ENCODE measurements at regions not wholly inside any gene's neighbourhood (a gene's known extent, or its start where the extent isn't known, plus 50 kb on each side); places are given as distances from the start of the nearest gene placed in this dataset.
"Not testable (repeated sequence)": the region's sequence is repeated elsewhere in the genome, so short reads cannot be mapped to it uniquely, and the experiment has no call there.

DNA sequence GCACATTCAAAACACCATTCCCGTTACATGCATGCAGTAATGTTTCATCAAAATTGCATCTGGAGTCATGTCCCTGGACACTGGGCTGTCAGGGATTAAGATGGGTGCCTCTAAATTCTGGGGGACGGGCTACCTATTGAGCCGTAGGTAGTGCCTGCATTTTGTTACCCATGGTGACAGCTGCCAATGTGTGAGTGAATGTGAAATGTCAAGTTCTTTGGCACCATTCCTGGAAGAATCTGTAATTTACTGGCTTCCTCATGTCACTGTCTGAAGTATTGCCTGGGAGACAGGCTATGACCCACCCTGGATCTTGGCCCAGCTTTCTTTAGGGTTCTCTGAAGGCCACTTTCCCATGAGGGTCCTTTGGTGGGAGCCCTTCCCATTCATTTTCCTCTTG, 266.1 kb downstream of the TSHZ3 start:
- no peak for DNase-seq

DNA sequence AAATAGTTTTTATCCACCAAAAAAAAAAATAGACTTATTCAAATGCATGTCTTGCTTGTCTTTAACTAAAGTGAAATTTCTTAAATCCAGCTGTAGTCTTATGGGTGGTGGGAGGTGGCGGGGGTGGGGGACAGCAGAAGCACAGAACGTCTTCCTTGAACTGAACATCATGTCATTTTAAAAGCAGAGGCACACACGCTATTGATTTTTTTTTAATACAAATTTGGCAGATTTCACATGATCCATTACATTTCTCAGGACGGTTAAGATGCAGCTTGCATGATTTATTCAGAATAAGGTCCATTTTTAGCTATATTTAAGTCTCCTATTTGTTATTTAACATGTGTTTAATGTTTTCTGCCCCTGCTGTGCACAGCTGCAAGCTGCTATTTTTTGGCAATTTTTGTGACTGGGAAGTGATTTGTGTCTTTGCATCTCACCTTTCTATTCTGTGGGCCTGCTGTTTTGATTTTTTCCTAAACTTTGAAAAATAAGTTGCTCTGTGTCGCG, 274.0 kb downstream of the TSHZ3 start:
- DNase-seq = no peak

DNA sequence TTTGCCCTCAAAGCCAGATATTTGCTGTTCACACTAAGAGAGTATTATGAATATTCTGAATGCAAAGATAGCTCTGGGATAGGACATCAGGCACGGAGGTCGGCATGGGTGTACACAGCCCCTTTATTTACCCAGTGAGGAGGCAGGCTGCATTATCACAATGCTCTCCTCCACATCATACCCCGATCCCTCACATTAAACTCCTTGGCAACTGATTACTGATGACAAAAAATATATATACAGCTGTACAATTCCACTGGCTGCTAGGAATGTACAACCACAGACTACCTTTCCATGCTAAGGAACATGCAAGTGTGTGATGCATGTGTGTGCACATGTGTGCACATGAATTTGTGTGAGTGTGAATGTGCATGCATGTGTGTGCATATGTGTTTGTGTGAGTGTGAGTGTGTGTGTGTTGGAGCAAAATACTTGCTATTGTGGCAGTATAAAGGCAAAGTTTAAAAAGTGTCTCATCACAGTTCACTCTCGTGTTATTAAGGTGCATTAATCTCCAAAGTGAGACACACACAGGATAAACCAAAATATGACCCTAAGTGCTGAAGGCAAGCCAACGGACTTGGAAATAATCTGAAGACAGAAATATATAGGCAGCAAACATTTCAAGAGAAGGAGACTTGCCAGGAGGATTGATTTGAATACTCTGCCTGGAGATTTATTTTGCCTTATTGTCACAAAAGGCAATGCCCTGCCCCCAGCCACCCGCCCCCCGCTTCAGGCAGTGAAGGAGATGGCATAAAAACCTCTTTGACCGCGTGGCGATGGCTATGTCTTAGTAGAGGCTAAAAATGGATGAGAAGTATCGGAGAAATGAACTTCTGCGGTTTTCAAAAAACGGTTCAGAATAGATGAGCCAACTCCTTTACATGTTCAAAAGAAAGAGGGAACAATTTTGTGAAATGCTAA, 274.8 kb downstream of the TSHZ3 start:
- no peak for DNase-seq

DNA sequence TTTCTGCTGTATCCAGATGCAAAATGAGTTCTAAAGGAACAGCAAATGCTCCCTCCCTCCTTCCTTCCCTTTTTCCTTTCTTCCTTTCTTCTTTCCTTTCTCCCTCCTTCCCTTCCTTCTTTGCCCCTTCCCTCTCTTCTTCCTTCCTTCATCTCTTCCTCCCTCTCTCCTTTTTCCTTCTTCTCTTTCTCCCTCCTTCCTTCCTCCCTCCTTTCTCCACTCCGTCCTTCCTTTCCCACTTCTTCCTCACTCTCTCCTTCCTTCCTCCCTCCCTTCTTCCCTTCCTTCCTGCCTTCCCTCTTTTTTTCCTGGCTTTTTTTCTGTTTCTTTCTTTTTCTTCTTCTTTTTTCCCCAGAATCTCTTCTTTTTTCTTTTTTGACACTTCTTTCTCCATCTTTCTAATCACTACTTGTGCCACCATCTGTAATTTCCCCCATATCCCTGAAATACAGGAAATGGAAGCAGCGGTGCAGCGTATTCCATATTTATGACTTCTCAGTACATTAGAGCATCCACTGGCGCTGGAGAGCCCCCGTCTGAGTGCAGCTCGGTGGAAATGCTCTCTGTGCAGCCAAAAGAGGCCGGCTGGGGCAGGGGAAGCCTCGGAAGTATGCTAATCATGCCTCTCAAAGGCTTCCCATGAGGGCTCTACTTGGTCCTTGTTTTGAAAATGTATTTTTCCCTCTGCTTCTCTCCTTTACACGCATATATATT, 275.6 kb downstream of the TSHZ3 start:
- no peak for DNase-seq

DNA sequence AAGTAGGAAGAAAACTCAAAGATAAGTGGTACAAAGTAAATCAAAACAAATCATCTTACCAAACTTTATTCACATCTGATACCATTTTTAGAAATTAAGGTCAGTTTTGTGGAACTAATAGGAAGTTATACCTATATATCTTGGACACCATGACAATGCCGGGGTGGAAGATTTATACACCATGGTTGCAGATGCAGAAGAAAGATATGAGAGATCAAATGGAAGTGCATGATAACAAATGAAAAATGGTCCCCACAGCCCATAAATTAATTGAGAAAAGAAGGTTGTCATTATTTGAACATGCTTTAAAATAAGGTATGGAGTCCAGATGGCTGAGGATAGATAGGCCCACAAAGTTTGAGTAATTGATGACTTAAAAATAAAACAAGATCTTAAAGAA, 276.8 kb downstream of the TSHZ3 start:
- no peak for DNase-seq

DNA sequence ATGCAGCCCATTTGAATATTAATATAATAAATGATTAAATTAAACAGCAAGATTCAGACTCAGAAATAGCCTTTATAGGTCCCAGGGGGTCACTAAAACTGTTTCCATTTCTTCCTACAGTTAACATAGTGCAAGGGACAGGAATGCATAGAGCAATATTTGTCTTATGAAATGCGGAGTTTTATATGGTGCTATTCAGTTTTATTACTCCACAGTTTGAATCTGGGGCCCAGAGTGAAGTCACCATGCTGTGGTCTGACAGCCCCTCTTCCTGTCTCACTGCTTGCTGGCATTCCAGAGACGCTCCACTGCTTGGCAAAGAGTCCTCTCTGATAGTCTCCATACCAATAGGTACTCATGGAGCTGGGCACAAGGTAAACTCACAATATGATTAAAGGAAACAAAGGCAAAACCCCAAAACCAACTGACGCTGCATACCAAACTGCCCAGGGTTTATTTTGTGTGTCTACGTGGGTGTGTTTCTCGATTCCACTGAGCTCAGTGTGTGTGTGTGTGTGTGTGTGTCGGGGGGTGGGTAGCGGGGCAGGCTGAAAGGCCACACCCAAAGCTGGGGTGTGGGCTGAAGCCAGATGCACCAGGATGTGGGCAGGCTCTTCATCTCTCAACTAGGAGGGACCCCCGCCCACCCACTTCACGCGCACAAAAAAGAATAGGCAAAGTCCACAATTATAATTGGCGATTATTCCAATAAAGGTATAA, 277.9 kb downstream of the TSHZ3 start:
- no peak for DNase-seq

DNA sequence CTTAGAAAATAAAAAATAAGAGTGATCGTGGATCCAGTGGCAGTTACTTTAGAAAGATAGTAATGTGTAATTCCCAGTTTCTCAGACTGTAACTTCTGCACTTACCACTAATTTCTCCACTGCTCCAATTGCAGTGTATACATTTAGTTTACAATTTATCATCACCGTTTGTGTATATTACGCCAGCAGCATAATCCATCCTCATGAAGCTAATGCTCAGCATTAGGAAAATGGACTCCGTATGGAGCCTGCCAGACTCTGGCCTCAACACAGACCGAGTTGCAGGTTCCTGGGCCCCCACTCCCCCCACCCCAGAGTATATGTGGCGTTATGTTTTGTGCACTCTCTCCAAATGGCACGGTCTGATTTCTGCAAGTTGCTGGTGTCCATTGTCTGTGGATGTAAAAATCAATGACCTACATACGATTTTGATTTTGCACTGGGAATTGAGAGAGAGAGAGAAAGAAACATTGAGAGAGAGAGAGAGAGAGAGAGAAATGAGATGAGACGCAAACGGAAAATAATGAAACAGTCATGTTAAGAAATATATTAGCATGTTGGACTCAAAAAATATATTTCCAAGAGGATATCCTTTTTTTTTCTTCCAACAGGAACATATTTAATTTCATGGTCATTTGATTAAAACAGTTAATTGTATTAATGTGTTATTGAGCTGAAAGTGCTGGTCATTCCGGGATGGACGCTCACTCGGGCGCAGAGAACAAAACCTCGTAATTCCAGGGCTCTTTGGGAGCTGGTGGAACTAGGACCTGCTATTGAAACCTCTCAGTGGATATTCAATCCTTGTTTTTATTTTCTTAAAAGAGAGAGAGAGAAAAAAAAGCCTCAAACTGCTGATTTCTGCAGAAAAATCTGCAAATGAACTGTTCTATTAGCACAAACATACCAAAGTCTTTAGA, 278.8 kb downstream of the TSHZ3 start:
- DNase-seq = no peak

DNA sequence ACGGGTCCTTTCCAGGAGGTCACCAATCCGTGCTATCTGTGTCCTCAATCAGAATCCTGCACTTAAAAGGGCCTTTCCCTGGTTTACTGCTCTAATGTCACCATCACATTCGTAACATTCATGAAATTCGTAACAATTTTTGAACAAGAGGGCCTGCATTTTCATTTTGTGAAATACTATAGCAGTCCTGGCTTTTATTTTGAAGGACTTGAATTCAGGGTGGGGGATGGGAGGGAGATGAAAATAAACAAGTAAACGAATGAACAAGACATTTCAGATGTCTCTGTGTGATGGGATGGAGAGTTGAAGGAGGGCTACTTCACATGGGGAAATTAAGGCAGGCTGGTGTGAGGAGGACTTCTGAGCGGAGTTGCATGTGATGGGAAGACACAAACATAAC, 281.0 kb downstream of the TSHZ3 start:
- no peak for DNase-seq

DNA sequence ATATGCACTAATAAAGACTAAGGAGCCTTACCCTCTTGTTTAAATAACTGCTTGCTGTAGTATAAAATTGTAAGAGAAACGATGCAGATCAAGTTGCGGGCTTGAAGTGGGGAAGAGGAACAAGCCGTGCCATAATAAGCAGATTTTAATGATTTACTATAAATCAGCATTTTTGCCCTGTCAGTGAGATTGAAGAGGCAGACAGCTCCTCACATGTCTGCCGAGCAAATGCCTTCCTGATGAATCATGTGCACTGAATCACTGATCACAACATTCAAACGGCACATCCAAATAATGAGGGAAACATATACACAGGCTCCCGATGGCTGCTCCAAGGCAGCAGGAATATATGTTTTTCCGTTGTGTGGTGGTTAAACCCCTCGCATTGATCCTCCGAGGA, 282.9 kb downstream of the TSHZ3 start:
- no peak for DNase-seq

DNA sequence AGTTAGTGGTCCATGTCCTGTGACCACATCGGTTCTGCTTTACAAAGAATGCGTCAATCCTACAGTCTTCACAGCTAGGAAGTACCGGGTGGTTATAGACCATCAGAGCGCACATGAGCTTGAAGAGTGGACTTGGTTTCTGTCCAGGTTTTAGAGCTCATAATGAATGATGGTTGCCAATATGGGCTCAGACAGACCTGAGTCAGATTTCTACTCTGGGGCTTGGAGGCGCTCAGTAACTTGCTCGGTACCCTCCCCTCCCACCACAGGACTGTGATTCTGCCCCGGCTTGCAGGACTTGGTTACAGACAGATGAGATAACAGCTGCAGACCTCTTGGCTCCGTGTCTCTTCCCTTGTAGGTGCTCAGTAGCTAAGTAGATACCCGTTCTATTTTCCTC, 284.7 kb downstream of the TSHZ3 start:
- DNase-seq = no peak

DNA sequence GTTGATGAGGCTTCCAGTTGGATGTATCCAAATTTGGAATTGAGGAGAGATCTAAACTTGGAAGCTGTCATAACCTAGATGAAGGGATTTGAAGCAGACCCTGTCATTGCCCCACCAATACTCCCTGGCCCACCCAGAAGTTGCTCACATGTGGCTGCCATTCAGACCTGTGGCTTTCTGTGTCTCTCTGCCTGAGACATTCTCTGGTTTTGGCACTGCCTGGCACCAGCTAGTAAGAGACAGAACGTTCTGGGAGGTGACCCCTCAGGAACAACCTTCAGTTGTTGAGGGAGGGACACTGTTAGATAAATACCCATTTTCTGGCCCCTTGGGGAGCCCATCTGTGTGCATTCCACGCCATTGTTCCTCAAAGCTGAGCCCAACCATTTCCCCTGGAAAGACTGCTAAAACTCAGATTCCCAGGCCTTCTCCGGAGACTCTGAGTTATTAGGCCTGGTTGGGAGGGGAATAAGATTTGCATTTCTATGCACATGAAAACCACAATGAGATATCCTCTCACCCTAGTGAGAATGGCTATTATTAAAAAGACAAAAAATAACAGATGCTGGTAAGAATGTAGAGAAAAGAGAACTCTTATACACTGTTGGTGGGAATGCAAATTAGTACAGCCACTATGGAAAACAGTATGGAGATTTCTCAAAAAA, 290.4 kb downstream of the TSHZ3 start:
- no peak for DNase-seq

DNA sequence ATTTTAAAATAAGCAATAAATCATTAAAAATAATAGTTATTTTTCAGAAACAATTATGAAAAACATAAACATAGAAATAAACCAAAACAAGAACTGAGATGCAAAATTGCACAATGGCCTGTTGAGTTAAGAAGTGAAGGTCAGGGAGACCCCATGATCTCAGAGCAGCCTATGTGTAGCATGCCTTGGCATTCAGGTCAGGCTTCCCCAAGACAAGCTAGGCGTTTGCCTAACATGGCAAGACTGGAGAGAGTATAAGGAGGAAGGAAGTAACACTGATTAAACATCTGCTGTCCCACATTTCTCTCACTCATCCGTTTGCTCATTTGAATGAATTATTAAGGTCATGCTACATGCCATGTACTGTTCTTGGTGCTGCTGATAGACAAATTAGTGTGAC, 291.8 kb downstream of the TSHZ3 start:
- DNase-seq = no peak

DNA sequence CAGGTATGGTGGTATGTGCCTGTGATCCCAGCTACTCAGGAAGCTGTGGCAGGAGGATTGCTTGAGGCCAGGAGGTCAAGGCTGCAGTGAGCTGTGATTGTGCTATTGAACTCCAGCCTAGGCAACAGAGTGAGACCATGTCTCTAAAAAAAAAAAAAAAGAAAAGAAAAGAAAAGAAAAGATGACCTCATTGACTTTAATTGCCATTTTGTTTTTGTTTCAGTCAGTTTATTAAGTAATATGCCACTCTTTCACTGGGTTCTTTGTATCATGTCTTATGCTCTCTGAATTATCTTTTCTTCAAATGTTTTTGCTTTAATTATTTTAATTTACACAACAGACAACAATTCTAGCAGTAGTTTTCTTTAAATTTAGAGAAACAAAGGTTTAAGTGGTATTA, 293.8 kb downstream of the TSHZ3 start:
- no peak for DNase-seq

DNA sequence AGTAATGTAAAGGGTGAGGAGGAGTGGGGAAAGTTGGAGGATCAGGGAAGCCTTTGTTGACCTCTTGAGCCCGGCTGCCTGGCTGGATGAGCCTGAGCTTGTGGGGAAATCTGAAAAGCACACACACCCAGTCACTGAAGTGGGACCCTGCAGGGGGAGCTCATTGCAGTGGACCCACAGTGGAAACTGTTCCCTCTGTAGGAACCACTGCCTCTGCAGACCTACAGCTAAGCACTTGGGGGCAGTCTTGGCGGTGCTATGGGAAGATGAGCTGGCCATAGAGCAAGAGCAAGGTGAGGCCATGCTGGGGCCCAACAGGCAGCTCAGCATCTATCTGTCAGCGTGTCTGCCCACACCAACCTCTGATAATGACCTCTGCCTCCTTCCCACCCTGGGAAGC, 294.8 kb downstream of the TSHZ3 start:
- no peak for DNase-seq

DNA sequence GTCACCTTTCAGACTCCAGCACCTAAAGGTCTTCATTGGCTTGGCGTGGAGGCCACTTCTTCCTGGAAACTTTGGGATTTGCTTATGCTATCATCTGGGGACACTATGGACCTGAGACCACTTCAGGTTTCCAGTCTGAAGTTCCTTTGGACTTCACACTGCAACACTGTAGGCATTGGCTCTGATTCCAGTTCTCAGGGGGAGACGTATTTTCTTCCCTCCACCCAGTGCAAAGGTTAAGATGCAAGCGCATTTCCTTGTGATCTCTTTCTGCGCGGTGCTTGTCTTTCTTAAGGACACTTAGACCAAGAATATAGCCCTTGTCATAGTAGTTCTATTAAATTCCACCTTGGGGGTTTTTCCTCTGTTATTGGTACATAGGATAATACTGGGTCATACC, 299.8 kb downstream of the TSHZ3 start:
- DNase-seq = no peak

DNA sequence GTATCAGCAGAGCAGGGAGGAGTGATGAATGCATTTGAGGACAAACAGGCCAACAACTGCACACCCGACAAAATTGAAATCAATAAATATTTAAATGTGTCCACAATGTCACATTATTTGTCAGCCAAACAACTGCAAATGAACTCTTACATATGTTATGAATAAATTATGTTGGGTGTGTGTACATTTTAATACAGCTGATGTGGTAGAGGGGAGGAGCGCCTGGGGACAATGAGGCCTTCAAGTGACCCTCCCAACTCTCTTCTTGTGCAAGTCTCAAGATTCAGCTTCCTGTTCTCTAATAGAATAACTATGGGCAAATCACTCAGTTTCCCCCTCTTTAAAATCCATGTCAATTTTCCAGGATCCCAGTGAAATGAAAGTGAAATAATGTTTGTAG, 303.2 kb downstream of the TSHZ3 start:
- DNase-seq = no peak

DNA sequence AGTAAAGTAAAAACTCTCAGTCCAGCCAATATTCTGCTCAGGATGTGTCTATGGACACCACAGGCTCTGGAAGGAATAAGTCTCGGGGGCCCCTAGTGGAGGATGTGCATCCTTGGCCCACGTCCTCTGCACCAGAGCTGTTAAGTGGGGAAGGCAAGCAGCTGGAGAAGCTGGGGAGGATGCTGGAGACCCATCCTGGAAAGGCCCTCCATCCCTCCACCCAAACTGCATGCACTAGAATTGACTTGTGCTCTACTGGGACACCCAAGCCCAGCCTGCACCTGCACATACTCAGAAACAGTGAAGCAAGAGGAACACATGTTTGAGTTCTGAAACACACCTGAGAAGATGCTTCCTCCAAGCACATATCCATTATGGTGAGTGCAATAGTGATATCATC, 307.8 kb downstream of the TSHZ3 start:
- no peak for DNase-seq

DNA sequence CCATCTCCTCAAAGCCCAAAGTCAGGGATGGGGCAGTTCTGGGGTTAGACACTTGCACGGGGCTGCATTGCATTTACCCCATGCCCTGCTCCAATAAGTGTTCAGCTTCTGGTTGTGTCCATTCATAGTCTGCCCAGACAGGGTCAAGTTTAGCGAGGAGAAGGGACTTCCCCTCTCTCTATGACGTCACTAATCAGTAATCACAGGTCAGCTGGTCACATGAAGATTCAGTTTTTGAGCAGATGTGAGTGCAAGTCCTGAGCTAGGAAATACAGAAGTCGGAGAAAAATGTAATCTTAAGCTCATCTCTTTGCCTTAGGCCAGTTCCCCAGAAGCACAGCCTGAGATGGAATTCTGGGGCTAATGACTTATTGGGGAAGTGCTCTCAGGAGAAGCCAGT, 310.1 kb downstream of the TSHZ3 start:
- DNase-seq = no peak

DNA sequence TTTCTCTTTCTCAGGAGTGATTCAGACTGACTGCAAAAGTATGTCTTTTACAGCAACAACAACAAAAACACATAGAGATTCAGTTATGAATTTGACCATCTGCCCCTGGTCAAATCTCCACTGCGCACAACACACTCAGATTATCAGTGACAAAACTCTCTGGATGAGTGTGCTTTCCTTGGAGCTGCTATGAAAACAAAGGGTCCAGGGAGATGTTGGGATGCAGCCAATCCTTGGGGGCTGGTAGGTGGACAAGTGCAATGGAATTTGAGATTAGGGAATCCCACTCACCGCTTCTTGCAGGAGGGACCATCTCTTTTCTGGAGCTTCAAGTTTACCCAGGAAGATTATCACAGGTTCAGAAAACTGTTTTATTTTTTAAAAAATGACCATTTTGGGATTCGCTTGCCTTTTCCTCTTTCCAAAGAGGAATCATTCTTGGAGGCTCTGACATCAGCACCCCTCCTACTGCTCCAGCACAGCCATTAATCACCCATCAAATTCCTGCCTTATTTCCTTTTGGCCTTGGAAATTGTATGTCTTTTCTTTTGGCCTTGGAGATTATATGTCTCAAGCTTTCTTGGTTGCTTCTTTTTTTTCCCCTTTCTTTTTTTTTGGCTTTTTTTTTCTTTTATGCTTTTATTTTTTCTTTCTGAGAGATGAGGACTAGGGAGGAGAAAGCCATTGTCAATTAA, 311.8 kb downstream of the TSHZ3 start:
- no peak for DNase-seq

DNA sequence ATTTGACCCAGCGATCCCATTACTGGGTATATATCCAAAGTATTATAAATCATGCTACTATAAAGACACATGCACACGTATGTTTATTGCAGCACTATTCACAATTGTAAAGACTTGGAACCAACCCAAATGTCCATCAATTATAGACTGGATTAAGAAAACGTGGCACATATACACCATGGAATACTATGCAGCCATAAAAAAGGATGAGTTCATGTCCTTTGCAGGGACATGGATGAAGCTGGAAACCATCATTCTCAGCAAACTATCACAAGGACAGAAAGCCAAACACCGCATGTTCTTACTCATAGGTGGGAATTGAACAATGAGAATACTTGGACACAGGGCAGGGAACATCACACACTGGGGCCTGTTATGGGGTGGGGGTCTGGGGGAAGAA, 317.8 kb downstream of the TSHZ3 start:
- DNase-seq = not testable (repeated sequence)

DNA sequence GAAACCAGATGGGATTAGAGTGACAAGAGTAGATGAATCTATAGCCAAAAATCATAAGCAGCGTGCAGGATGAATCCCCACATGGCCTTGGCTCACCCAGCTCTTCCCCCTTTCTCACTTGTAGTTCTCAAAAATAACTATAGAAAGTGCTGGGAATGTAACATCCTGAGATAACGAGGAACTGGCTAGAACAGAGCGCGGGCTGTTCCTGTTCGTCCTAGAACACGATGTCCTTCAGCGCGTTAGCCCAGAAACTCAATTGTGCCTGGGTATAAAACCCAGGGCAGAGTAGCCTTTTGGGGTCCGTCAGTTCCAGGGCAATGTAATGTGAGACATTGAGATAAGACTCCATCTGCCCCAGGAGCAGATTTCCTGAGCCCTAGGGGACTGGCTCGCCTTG, 326.2 kb downstream of the TSHZ3 start:
- no peak for DNase-seq
